ENCODE measurements at regions not wholly inside any gene's neighbourhood (a gene's known extent, or its start where the extent isn't known, plus 50 kb on each side); places are given as distances from the start of the nearest gene placed in this dataset.

GRCh38 chr2:67667054-67667908 lies 270.1 kb downstream of the ETAA1 start:
- H3K9me3 Mint-ChIP-seq: no peaks in the 10 kb centered on the region
- no peaks in the 10 kb centered on the region for H3K4me1 Mint-ChIP-seq (ENCODE audit: low read depth)
- H3K4me3 Mint-ChIP-seq: no peak overlapping the region
- no peaks in the 10 kb centered on the region for H3K36me3 Mint-ChIP-seq (ENCODE audit: low read depth)
- no peak for DNase-seq (ENCODE audit: low spot score)
- H3K27me3 Mint-ChIP-seq (ENCODE audit: insufficient read depth): no peaks in the 10 kb centered on the region
- no peak overlapping the region for H3K27ac Mint-ChIP-seq
- intact Hi-C loops (cut with micrococcal nuclease): no loop called here

- Mint-ChIP-seq H3K4me3 (no peak overlapping the region), H3K9me3 (no peaks in the 10 kb centered on the region), H3K27ac (no peak overlapping the region), H3K27me3 (ENCODE audit: insufficient read depth) (no peaks in the 10 kb centered on the region), H3K4me1 (ENCODE audit: low read depth) (no peaks in the 10 kb centered on the region), H3K36me3 (ENCODE audit: low read depth) (no peaks in the 10 kb centered on the region)
- no peak for DNase-seq (ENCODE audit: low spot score)
- intact Hi-C loops (cut with micrococcal nuclease): no loop called here
Observed at GRCh38 chr2:67668538-67668937, 271.4 kb downstream of the ETAA1 start.

- Mint-ChIP-seq H3K9me3 (no peaks in the 10 kb centered on the region), H3K27ac (no peak overlapping the region), H3K4me1 (ENCODE audit: low read depth) (no peaks in the 10 kb centered on the region), H3K36me3 (ENCODE audit: low read depth) (no peaks in the 10 kb centered on the region), H3K4me3 (no peak overlapping the region), H3K27me3 (ENCODE audit: insufficient read depth) (no peaks in the 10 kb centered on the region)
- intact Hi-C loops (cut with micrococcal nuclease): no loop called here
- no peak for DNase-seq (ENCODE audit: low spot score)
Observed at GRCh38 chr2:67669168-67669567, 272.0 kb downstream of the ETAA1 start.

- Mint-ChIP-seq H3K4me1 (ENCODE audit: low read depth) (no peaks in the 10 kb centered on the region), H3K27ac (no peak overlapping the region), H3K4me3 (no peak overlapping the region), H3K36me3 (ENCODE audit: low read depth) (no peaks in the 10 kb centered on the region), H3K27me3 (ENCODE audit: insufficient read depth) (no peaks in the 10 kb centered on the region), H3K9me3 (no peaks in the 10 kb centered on the region)
- intact Hi-C loops (cut with micrococcal nuclease): no loop called here
- DNase-seq (ENCODE audit: low spot score): no peak
Observed at GRCh38 chr2:67669766-67670165, 272.6 kb downstream of the ETAA1 start.

- Mint-ChIP-seq H3K9me3 (no peaks in the 10 kb centered on the region), H3K36me3 (ENCODE audit: low read depth) (no peaks in the 10 kb centered on the region), H3K27ac (no peak overlapping the region), H3K4me1 (ENCODE audit: low read depth) (no peaks in the 10 kb centered on the region), H3K4me3 (no peak overlapping the region), H3K27me3 (ENCODE audit: insufficient read depth) (no peaks in the 10 kb centered on the region)
- no peak for DNase-seq (ENCODE audit: low spot score)
- intact Hi-C loops (cut with micrococcal nuclease): no loop called here
Observed at GRCh38 chr2:67670747-67671183, 273.6 kb downstream of the ETAA1 start.

GRCh38 chr2:67671464-67672450 lies 274.6 kb downstream of the ETAA1 start:
- Mint-ChIP-seq H3K27ac (no peak overlapping the region), H3K4me1 (ENCODE audit: low read depth) (no peaks in the 10 kb centered on the region), H3K9me3 (no peaks in the 10 kb centered on the region), H3K27me3 (ENCODE audit: insufficient read depth) (no peaks in the 10 kb centered on the region), H3K36me3 (ENCODE audit: low read depth) (no peaks in the 10 kb centered on the region), H3K4me3 (no peak overlapping the region)
- DNase-seq (ENCODE audit: low spot score): no peak
- intact Hi-C loops (cut with micrococcal nuclease): no loop called here

- intact Hi-C loops (cut with micrococcal nuclease): no loop called here
- DNase-seq (ENCODE audit: low spot score): no peak
- Mint-ChIP-seq H3K4me1 (ENCODE audit: low read depth) (no peaks in the 10 kb centered on the region), H3K27ac (no peak overlapping the region), H3K9me3 (no peaks in the 10 kb centered on the region), H3K4me3 (no peak overlapping the region), H3K36me3 (ENCODE audit: low read depth) (no peaks in the 10 kb centered on the region), H3K27me3 (ENCODE audit: insufficient read depth) (no peaks in the 10 kb centered on the region)
Observed at GRCh38 chr2:67674668-67675067, 277.5 kb downstream of the ETAA1 start.

- Mint-ChIP-seq H3K9me3 (no peaks in the 10 kb centered on the region), H3K4me1 (ENCODE audit: low read depth) (no peaks in the 10 kb centered on the region), H3K27me3 (ENCODE audit: insufficient read depth) (no peaks in the 10 kb centered on the region), H3K27ac (no peak overlapping the region), H3K4me3 (no peak overlapping the region), H3K36me3 (ENCODE audit: low read depth) (no peaks in the 10 kb centered on the region)
- intact Hi-C loops (cut with micrococcal nuclease): no loop called here
- DNase-seq (ENCODE audit: low spot score): no peak
Observed at GRCh38 chr2:67684991-67685390, 287.9 kb downstream of the ETAA1 start.

GRCh38 chr2:67686254-67686653 lies 289.1 kb downstream of the ETAA1 start:
- H3K27ac Mint-ChIP-seq: no peak overlapping the region
- no peak overlapping the region for H3K4me3 Mint-ChIP-seq
- no peak for DNase-seq (ENCODE audit: low spot score)
- no peaks in the 10 kb centered on the region for H3K4me1 Mint-ChIP-seq (ENCODE audit: low read depth)
- H3K27me3 Mint-ChIP-seq (ENCODE audit: insufficient read depth): no peaks in the 10 kb centered on the region
- H3K9me3 Mint-ChIP-seq: no peaks in the 10 kb centered on the region
- no peaks in the 10 kb centered on the region for H3K36me3 Mint-ChIP-seq (ENCODE audit: low read depth)
- intact Hi-C loops (cut with micrococcal nuclease): no loop called here

GRCh38 chr2:67689186-67689585 lies 292.1 kb downstream of the ETAA1 start:
- DNase-seq (ENCODE audit: low spot score): no peak
- Mint-ChIP-seq H3K36me3 (ENCODE audit: low read depth) (no peaks in the 10 kb centered on the region), H3K27me3 (ENCODE audit: insufficient read depth) (no peaks in the 10 kb centered on the region), H3K4me3 (no peak overlapping the region), H3K9me3 (no peaks in the 10 kb centered on the region), H3K4me1 (ENCODE audit: low read depth) (no peaks in the 10 kb centered on the region), H3K27ac (no peak overlapping the region)
- intact Hi-C loops (cut with micrococcal nuclease): no loop called here

- Mint-ChIP-seq H3K4me3 (no peak overlapping the region), H3K27ac (no peak overlapping the region), H3K9me3 (no peaks in the 10 kb centered on the region), H3K36me3 (ENCODE audit: low read depth) (no peaks in the 10 kb centered on the region), H3K4me1 (ENCODE audit: low read depth) (no peaks in the 10 kb centered on the region), H3K27me3 (ENCODE audit: insufficient read depth) (no peaks in the 10 kb centered on the region)
- intact Hi-C loops (cut with micrococcal nuclease): no loop called here
- no peak for DNase-seq (ENCODE audit: low spot score)
Observed at GRCh38 chr2:67689651-67690050, 292.5 kb downstream of the ETAA1 start.

GRCh38 chr2:67694445-67694844 lies 297.3 kb downstream of the ETAA1 start:
- no peaks in the 10 kb centered on the region for H3K36me3 Mint-ChIP-seq (ENCODE audit: low read depth)
- no peaks in the 10 kb centered on the region for H3K27me3 Mint-ChIP-seq (ENCODE audit: insufficient read depth)
- intact Hi-C loops (cut with micrococcal nuclease): no loop called here

GRCh38 chr2:67701011-67701410 lies 303.9 kb downstream of the ETAA1 start:
- no peak for DNase-seq (ENCODE audit: low spot score)

More at GRCh38 chr2:67694445-67694844, 297.3 kb downstream of the ETAA1 start:
- no peak for DNase-seq (ENCODE audit: low spot score)
- Mint-ChIP-seq H3K27ac (no peak overlapping the region), H3K9me3 (no peaks in the 10 kb centered on the region), H3K4me1 (ENCODE audit: low read depth) (no peaks in the 10 kb centered on the region), H3K4me3 (no peak overlapping the region)

More at GRCh38 chr2:67701011-67701410, 303.9 kb downstream of the ETAA1 start:
- Mint-ChIP-seq H3K4me1 (ENCODE audit: low read depth) (no peaks in the 10 kb centered on the region), H3K4me3 (no peak overlapping the region), H3K9me3 (peaks cover 5% of the 10 kb centered on the region), H3K27ac (no peak overlapping the region), H3K27me3 (ENCODE audit: insufficient read depth) (no peaks in the 10 kb centered on the region), H3K36me3 (ENCODE audit: low read depth) (no peaks in the 10 kb centered on the region)
- intact Hi-C loops (cut with micrococcal nuclease): no loop called here

Measured in activated T-helper 1 cell treated with anti-CD3 and anti-CD28 coated beads, Interleukin-12 subunit alpha, Interleukin-12 subunit beta, Interleukin-2, Interleukin-4 antibody, amounts not matched to agents 30 ng/mL and 10 ng/mL and 1 ng/mL, durations not matched to agents 14 hours and 24 hours and 36 hours (primary cell).